ENCODE measurements at regions not wholly inside any gene's neighbourhood (a gene's known extent, or its start where the extent isn't known, plus 50 kb on each side); places are given as distances from the start of the nearest gene placed in this dataset.
"Not testable (repeated sequence)": the region's sequence is repeated elsewhere in the genome, so short reads cannot be mapped to it uniquely, and the experiment has no call there.

- TF ChIP-seq CTCF (IDR thresholded peaks at IDR 0.05; ENCODE audit: insufficient read depth, low read length); REST (IDR thresholded peaks at IDR 0.05; ENCODE audit: insufficient replicate concordance, low read depth): not testable (repeated sequence)
Observed at GRCh38 chrX:78881248-78881647, 63.9 kb upstream of the P2RY10 start.

All from HL-60 (cell line).